ENCODE measurements at regions not wholly inside any gene's neighbourhood (a gene's known extent, or its start where the extent isn't known, plus 50 kb on each side); places are given as distances from the start of the nearest gene placed in this dataset.

- Mint-ChIP-seq H3K9me3 (no peaks in the 10 kb centered on the region), H3K4me3 (no peak overlapping the region)
- ATAC-seq (replicated peaks; ENCODE audit: extremely low read depth, poor library complexity, severe bottlenecking), result no peak
Measured at GRCh38 chr5:82772281-82772680, 304.9 kb downstream of the TMEM167A start.

GRCh38 chr5:82766206-82766605, 311.0 kb downstream of the TMEM167A start:
- Mint-ChIP-seq H3K27ac (ENCODE audit: low read depth) (no peak overlapping the region), H3K4me3 (no peak overlapping the region), H3K27me3 (peaks cover 29% of the 10 kb centered on the region), H3K9me3 (no peaks in the 10 kb centered on the region), H3K4me1 (no peaks in the 10 kb centered on the region), H3K36me3 (ENCODE audit: insufficient read depth) (no peaks in the 10 kb centered on the region)
- no peak for ATAC-seq (replicated peaks; ENCODE audit: extremely low read depth, poor library complexity, severe bottlenecking)
- no peak for DNase-seq (ENCODE audit: low spot score in 2 of 2)

More at GRCh38 chr5:82772281-82772680, 304.9 kb downstream of the TMEM167A start:
- Mint-ChIP-seq H3K4me1 (no peaks in the 10 kb centered on the region), H3K27ac (ENCODE audit: low read depth) (no peak overlapping the region), H3K36me3 (ENCODE audit: insufficient read depth) (no peaks in the 10 kb centered on the region), H3K27me3 (peaks cover 29% of the 10 kb centered on the region)
- no peak for DNase-seq (ENCODE audit: low spot score in 2 of 2)

- Mint-ChIP-seq H3K4me1 (no peaks in the 10 kb centered on the region), H3K27ac (ENCODE audit: low read depth) (no peak overlapping the region), H3K27me3 (peaks cover 25% of the 10 kb centered on the region), H3K9me3 (no peaks in the 10 kb centered on the region), H3K36me3 (ENCODE audit: insufficient read depth) (no peaks in the 10 kb centered on the region), H3K4me3 (no peak overlapping the region)
- no peak for ATAC-seq (replicated peaks; ENCODE audit: extremely low read depth, poor library complexity, severe bottlenecking)
- no peak for DNase-seq (ENCODE audit: low spot score in 2 of 2)
Measured at GRCh38 chr5:82765765-82766164, 311.4 kb downstream of the TMEM167A start.

- no peak overlapping the region for H3K27ac Mint-ChIP-seq (ENCODE audit: low read depth)
- no peaks in the 10 kb centered on the region for H3K27me3 Mint-ChIP-seq
- DNase-seq (ENCODE audit: low spot score in 2 of 2) (no peak), ATAC-seq (replicated peaks; ENCODE audit: extremely low read depth, poor library complexity, severe bottlenecking) (no peak)
- no peaks in the 10 kb centered on the region for H3K4me1 Mint-ChIP-seq
- no peaks in the 10 kb centered on the region for H3K36me3 Mint-ChIP-seq (ENCODE audit: insufficient read depth)
- H3K9me3 Mint-ChIP-seq, result no peaks in the 10 kb centered on the region
- H3K4me3 Mint-ChIP-seq, result no peak overlapping the region
Measured at GRCh38 chr5:82760856-82761255, 316.3 kb downstream of the TMEM167A start.

- H3K4me1 Mint-ChIP-seq, result no peaks in the 10 kb centered on the region
- no peak for ATAC-seq (replicated peaks; ENCODE audit: extremely low read depth, poor library complexity, severe bottlenecking)
- H3K27me3 Mint-ChIP-seq, result no peaks in the 10 kb centered on the region
- no peaks in the 10 kb centered on the region for H3K9me3 Mint-ChIP-seq
- no peaks in the 10 kb centered on the region for H3K36me3 Mint-ChIP-seq (ENCODE audit: insufficient read depth)
- no peak overlapping the region for H3K27ac Mint-ChIP-seq (ENCODE audit: low read depth)
- H3K4me3 Mint-ChIP-seq, result no peak overlapping the region
- DNase-seq (ENCODE audit: low spot score in 2 of 2), result no peak
Measured at GRCh38 chr5:82758881-82759280, 318.3 kb downstream of the TMEM167A start.

DNA sequence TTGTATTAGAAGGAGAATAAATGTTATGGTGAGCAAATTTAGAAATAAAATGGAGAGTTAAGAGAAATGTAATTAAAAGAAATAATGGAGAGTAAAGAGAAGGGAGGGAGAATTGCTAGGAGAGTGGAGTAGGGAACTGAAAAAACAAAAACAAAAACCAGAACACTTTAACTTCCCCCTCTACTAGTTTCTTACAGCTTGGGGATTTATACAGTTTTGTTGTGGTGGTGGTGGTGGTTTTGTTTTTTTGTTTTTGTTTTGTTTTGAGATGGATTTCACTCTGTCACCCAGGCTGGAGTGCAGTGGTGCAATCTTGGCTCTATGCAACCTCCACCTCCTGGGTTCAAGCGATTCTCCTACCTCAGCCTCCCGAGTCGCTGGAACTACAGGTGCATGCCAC, 322.4 kb downstream of the TMEM167A start:
- no peak overlapping the region for H3K27ac Mint-ChIP-seq (ENCODE audit: low read depth)
- ATAC-seq (replicated peaks; ENCODE audit: extremely low read depth, poor library complexity, severe bottlenecking) (no peak), DNase-seq (ENCODE audit: low spot score in 2 of 2) (no peak)
- no peaks in the 10 kb centered on the region for H3K9me3 Mint-ChIP-seq
- no peaks in the 10 kb centered on the region for H3K36me3 Mint-ChIP-seq (ENCODE audit: insufficient read depth)
- H3K27me3 Mint-ChIP-seq, result no peaks in the 10 kb centered on the region
- H3K4me3 Mint-ChIP-seq, result no peak overlapping the region
- no peaks in the 10 kb centered on the region for H3K4me1 Mint-ChIP-seq

DNA sequence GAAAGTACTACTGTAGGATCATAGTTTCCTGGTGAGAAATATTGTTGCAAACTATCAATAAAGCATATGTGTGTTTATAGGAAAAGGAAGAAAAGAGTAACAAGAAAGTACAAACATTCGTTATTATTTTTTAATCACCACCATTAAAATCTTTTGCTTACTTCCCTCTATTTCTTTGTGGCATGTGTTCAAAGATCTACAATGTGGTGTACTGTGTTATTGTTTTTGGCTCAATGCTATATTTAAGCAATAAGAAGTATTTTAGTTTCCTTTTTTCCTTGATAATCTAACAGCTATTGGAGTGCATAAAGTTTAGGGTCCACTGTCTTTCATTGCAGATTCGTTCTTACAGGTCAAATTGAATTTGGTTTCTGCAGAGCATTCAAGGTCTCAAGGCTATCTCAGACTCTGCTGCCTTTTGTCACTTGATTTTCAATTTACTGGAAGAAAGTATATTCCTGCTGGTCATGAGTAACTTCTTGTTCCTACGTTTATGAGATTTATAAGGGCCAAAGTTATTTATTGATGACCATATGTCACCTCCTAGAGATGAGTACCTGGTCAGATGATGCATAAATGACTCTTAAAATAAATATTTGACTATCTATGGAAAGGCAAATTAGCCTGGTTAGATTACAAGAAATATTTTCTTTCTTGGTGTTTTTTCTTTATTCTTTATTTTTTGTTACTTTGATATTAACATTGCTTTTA, 323.0 kb downstream of the TMEM167A start:
- H3K36me3 Mint-ChIP-seq (ENCODE audit: insufficient read depth), result no peaks in the 10 kb centered on the region
- H3K4me1 Mint-ChIP-seq, result no peaks in the 10 kb centered on the region
- no peak overlapping the region for H3K4me3 Mint-ChIP-seq
- no peaks in the 10 kb centered on the region for H3K9me3 Mint-ChIP-seq
- no peak for DNase-seq (ENCODE audit: low spot score in 2 of 2)
- no peak for ATAC-seq (replicated peaks; ENCODE audit: extremely low read depth, poor library complexity, severe bottlenecking)
- H3K27me3 Mint-ChIP-seq, result no peaks in the 10 kb centered on the region
- no peak overlapping the region for H3K27ac Mint-ChIP-seq (ENCODE audit: low read depth)

- Mint-ChIP-seq H3K4me1 (no peaks in the 10 kb centered on the region), H3K27me3 (no peaks in the 10 kb centered on the region), H3K4me3 (no peak overlapping the region), H3K27ac (ENCODE audit: low read depth) (no peak overlapping the region), H3K9me3 (no peaks in the 10 kb centered on the region), H3K36me3 (ENCODE audit: insufficient read depth) (no peaks in the 10 kb centered on the region)
- no peak for DNase-seq (ENCODE audit: low spot score in 2 of 2)
- ATAC-seq (replicated peaks; ENCODE audit: extremely low read depth, poor library complexity, severe bottlenecking), result no peak
Measured at GRCh38 chr5:82753374-82753773, 323.8 kb downstream of the TMEM167A start.

DNA sequence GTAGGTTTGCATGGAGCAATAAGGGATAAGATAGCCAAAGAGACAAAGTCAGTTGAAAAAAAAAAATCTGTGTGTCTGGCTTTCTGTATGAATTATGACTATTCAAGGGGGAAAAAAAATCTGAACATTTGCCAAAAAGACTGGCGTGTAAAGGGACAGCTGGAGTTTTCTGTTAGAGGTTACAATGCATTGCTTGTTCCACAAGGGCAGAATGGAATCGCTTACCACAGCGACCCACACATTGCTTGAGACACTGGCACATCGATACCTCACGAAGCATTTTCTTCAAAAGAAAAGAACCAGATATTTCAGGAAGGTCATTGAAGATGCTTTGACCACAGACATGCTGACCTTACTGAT, 327.8 kb downstream of the TMEM167A start:
- H3K27me3 Mint-ChIP-seq, result no peaks in the 10 kb centered on the region
- no peak overlapping the region for H3K27ac Mint-ChIP-seq (ENCODE audit: low read depth)
- no peak overlapping the region for H3K4me3 Mint-ChIP-seq
- no peaks in the 10 kb centered on the region for H3K4me1 Mint-ChIP-seq
- DNase-seq (ENCODE audit: low spot score in 2 of 2), result no peak
- no peaks in the 10 kb centered on the region for H3K9me3 Mint-ChIP-seq
- ATAC-seq (replicated peaks; ENCODE audit: extremely low read depth, poor library complexity, severe bottlenecking), result no peak
- H3K36me3 Mint-ChIP-seq (ENCODE audit: insufficient read depth), result no peaks in the 10 kb centered on the region

- no peaks in the 10 kb centered on the region for H3K36me3 Mint-ChIP-seq (ENCODE audit: insufficient read depth)
- no peaks in the 10 kb centered on the region for H3K4me1 Mint-ChIP-seq
Measured at GRCh38 chr5:82748688-82749460, 328.3 kb downstream of the TMEM167A start.

DNA sequence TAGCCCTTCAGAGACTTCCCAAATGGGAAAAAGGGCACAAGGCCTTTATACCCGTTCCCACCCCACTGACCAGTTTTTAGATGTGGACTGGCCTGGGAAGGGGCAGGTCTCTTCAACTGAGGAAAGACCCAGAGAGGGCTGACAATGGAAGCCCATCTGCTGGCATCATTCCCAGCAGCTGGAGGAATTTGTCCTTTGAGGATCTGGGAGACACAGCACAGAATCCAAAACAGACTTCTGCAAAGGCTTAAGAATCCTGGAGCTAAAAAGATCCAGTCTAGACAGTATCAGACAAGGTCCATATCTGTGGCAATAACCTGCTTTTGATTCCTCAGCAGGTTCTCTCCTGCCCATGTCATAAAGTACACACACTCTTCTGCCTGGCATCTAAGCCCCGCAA, 329.2 kb downstream of the TMEM167A start:
- Mint-ChIP-seq H3K36me3 (ENCODE audit: insufficient read depth) (no peaks in the 10 kb centered on the region), H3K9me3 (no peaks in the 10 kb centered on the region), H3K4me1 (no peaks in the 10 kb centered on the region), H3K4me3 (no peak overlapping the region), H3K27me3 (no peaks in the 10 kb centered on the region), H3K27ac (ENCODE audit: low read depth) (no peak overlapping the region)
- DNase-seq (ENCODE audit: low spot score in 2 of 2), result no peak
- no peak for ATAC-seq (replicated peaks; ENCODE audit: extremely low read depth, poor library complexity, severe bottlenecking)

More at GRCh38 chr5:82748688-82749460, 328.3 kb downstream of the TMEM167A start:
- no peak overlapping the region for H3K27ac Mint-ChIP-seq (ENCODE audit: low read depth)
- H3K9me3 Mint-ChIP-seq, result no peaks in the 10 kb centered on the region
- DNase-seq (ENCODE audit: low spot score in 2 of 2) (no peak), ATAC-seq (replicated peaks; ENCODE audit: extremely low read depth, poor library complexity, severe bottlenecking) (no peak)
- H3K4me3 Mint-ChIP-seq, result no peak overlapping the region
- H3K27me3 Mint-ChIP-seq, result no peaks in the 10 kb centered on the region

DNA sequence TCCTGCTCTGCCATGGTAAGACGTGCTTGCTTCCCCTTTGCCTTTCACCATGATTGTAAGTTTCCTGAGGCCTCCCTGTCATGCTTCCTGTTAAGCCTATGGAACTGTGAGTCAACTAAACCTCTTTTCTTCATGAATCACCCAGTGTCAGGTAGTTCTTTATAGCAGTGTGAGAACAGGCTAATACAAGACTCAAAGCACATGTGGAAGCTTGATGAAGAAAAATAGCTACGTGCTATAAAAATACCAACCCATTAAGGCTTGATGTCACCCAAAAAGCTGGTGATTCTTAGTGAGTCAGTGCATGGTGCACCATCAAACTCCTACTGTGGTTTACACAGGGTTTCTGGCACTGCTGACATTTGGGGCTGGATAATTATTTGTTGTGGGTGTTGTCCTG, 332.2 kb downstream of the TMEM167A start:
- no peaks in the 10 kb centered on the region for H3K4me1 Mint-ChIP-seq
- H3K27ac Mint-ChIP-seq (ENCODE audit: low read depth), result no peak overlapping the region
- no peaks in the 10 kb centered on the region for H3K27me3 Mint-ChIP-seq
- ATAC-seq (replicated peaks; ENCODE audit: extremely low read depth, poor library complexity, severe bottlenecking), result no peak
- no peak for DNase-seq (ENCODE audit: low spot score in 2 of 2)
- no peaks in the 10 kb centered on the region for H3K36me3 Mint-ChIP-seq (ENCODE audit: insufficient read depth)
- no peaks in the 10 kb centered on the region for H3K9me3 Mint-ChIP-seq
- H3K4me3 Mint-ChIP-seq, result no peak overlapping the region

GRCh38 chr5:82738681-82739269, 338.4 kb downstream of the TMEM167A start:
- no peaks in the 10 kb centered on the region for H3K36me3 Mint-ChIP-seq (ENCODE audit: insufficient read depth)
- no peak for ATAC-seq (replicated peaks; ENCODE audit: extremely low read depth, poor library complexity, severe bottlenecking)
- no peaks in the 10 kb centered on the region for H3K9me3 Mint-ChIP-seq
- H3K4me1 Mint-ChIP-seq, result no peaks in the 10 kb centered on the region
- no peak overlapping the region for H3K4me3 Mint-ChIP-seq
- H3K27me3 Mint-ChIP-seq, result peaks cover 14% of the 10 kb centered on the region
- DNase-seq (ENCODE audit: low spot score in 2 of 2), result no peak
- no peak overlapping the region for H3K27ac Mint-ChIP-seq (ENCODE audit: low read depth)

All from central memory CD8-positive, alpha-beta T cell (primary cell).